H1 (cell line): ENCODE measurements at regions not wholly inside any gene's neighbourhood (a gene's known extent, or its start where the extent isn't known, plus 50 kb on each side); places are given as distances from the start of the nearest gene placed in this dataset.

Source experiments
- CTCF ChIA-PET: fragments of 300-600 bp; sonication (Branson Sonifier 250); formaldehyde crosslinking; loops from one replicate; lab custom pipeline; 2021; ENCODE audit not compliant: partially characterized antibody; lab: Charles Lee
- POLR2A ChIA-PET: fragments of 300-600 bp; sonication (Branson Sonifier 250); formaldehyde crosslinking; loops from one replicate; lab custom pipeline; 2021; ENCODE audit warnings: inconsistent platforms; ENCODE audit not compliant: partially characterized antibody; lab: Charles Lee
- DNase-seq, 2 experiments: peaks; one replicate each; pipeline versions ENCODE4 v3.0.0 to v3.0.0-alpha.2; 2010 to 2022; ENCODE audit warnings: low spot score in 2 of 2, low read depth in 1 of 2, mixed read lengths in 1 of 2
- FAIRE-seq: peaks from 2 replicates; lab custom pipeline; 2011; peaks lifted over from hg19 to GRCh38; lab: Jason Lieb, UNC
- H2AFZ ChIP-seq: 2 replicates; pipeline ENCODE4 v1.8.1; 2012; ENCODE audit warnings: low read length, inconsistent platforms
- H2AK5ac ChIP-seq: 2 replicates; pipeline ENCODE4 v1.6.1; 2013; ENCODE audit warnings: low read depth, low read length
- H2BK120ac ChIP-seq: replicated peaks from 2 replicates; pipeline ENCODE3; 2013; ENCODE audit warnings: low read depth, low read length, inconsistent platforms
- H2BK12ac ChIP-seq: 2 replicates; pipeline ENCODE4 v1.6.1; 2013; ENCODE audit warnings: low read depth, low read length
- H2BK15ac ChIP-seq: 2 replicates; pipeline ENCODE4 v1.6.1; 2013; ENCODE audit warnings: low read length
- H2BK20ac ChIP-seq: 2 replicates; pipeline ENCODE4 v1.6.1; 2013; ENCODE audit warnings: low read length
- H2BK5ac ChIP-seq: 2 replicates; pipeline ENCODE4 v1.6.1; 2013; ENCODE audit warnings: low read depth, low read length
- H3K14ac ChIP-seq: 2 replicates; pipeline ENCODE4 v1.6.1; 2013; ENCODE audit warnings: inconsistent platforms; ENCODE audit not compliant: insufficient read length
- H3K18ac ChIP-seq: 2 replicates; pipeline ENCODE4 v1.6.1; 2013; ENCODE audit warnings: low read length; ENCODE audit errors: extremely low read depth
- H3K23ac ChIP-seq: 2 replicates; pipeline ENCODE4 v1.6.1; 2013; ENCODE audit warnings: inconsistent platforms; ENCODE audit not compliant: insufficient read length
- H3K23me2 ChIP-seq: 2 replicates; pipeline ENCODE4 v1.6.1; 2013; ENCODE audit warnings: low read depth, low read length
- H3K27ac ChIP-seq: 2 replicates; pipeline ENCODE4 v1.6.1; 2011; ENCODE audit warnings: low read depth, low read length, inconsistent platforms
- H3K27me3 ChIP-seq, 4 experiments: replicated peaks in 1 of 4; 1 replicate in 1 of 4; 2 replicates in 3 of 4; pipeline versions ENCODE4 v1.6.1 to v1.8.1; 2011 to 2013; ENCODE audit warnings: low read length in 3 of 4, mild to moderate bottlenecking in 3 of 4, inconsistent platforms in 2 of 4, mixed read lengths in 2 of 4, moderate library complexity in 1 of 4; ENCODE audit not compliant: control insufficient read depth in 3 of 4, insufficient read depth in 3 of 4; ENCODE audit errors: extremely low read depth in 1 of 4
- H3K36me3 ChIP-seq, 4 experiments: 2 replicates each; pipeline versions ENCODE4 v1.6.1 to v1.8.1; 2011 to 2013; ENCODE audit warnings: mild to moderate bottlenecking in 4 of 4, low read length in 3 of 4, moderate library complexity in 2 of 4, control low read depth in 1 of 4, inconsistent platforms in 1 of 4; ENCODE audit not compliant: insufficient read depth in 4 of 4, control insufficient read depth in 2 of 4
- H3K4ac ChIP-seq: replicated peaks from 2 replicates; pipeline ENCODE3; 2013; ENCODE audit warnings: low read length, low read depth, mixed read lengths, inconsistent platforms; ENCODE audit not compliant: insufficient read length
- H3K4me1 ChIP-seq, 4 experiments: replicated peaks in 1 of 4; 1 replicate in 1 of 4; 2 replicates in 3 of 4; pipeline versions ENCODE4 v1.6.1 to v1.8.1; 2011 to 2013; ENCODE audit warnings: low read length in 3 of 4, inconsistent platforms in 2 of 4, mixed read lengths in 1 of 4; ENCODE audit not compliant: insufficient read depth in 4 of 4, control insufficient read depth in 3 of 4
- H3K4me2 ChIP-seq, 2 experiments: 2 replicates each; pipeline versions ENCODE4 v1.6.1 to v1.8.1; 2011 to 2013; ENCODE audit warnings: low read depth in 2 of 2, low read length in 2 of 2, control low read depth in 1 of 2, inconsistent platforms in 1 of 2, mild to moderate bottlenecking in 1 of 2; ENCODE audit not compliant: insufficient read depth in 1 of 2
- H3K4me3 ChIP-seq, 4 experiments: fragments of 200-600, 300-600 bp in 1 of 4; sonication (generic), shearing (Covaris generic), sonication (Bioruptor Twin) in 1 of 4; 2 replicates each; pipeline versions ENCODE4 v1.5.1 to v1.8.1; 2011 to 2016; ENCODE audit warnings: low read length in 4 of 4, low read depth in 3 of 4, control low read depth in 2 of 4, inconsistent platforms in 2 of 4, mild to moderate bottlenecking in 2 of 4, mixed read lengths in 1 of 4, moderate library complexity in 1 of 4; ENCODE audit not compliant: insufficient read depth in 2 of 4; ENCODE audit errors: extremely low read depth in 1 of 4
- H3K56ac ChIP-seq: replicated peaks from 2 replicates; pipeline ENCODE3; 2013; ENCODE audit warnings: low read depth, mild to moderate bottlenecking, mixed read lengths, low read length, inconsistent platforms; ENCODE audit not compliant: insufficient read length
- H3K79me1 ChIP-seq: 2 replicates; pipeline ENCODE4 v1.6.1; 2013; ENCODE audit warnings: low read depth, low read length, control low read depth
- H3K79me2 ChIP-seq, 2 experiments: 2 replicates each; pipeline versions ENCODE4 v1.6.1 to v1.8.1; 2012 to 2013; ENCODE audit warnings: low read length in 2 of 2, mild to moderate bottlenecking in 2 of 2, inconsistent platforms in 1 of 2; ENCODE audit not compliant: insufficient read depth in 2 of 2, control insufficient read depth in 1 of 2
- H3K9ac ChIP-seq, 4 experiments: replicated peaks in 1 of 4; 1 replicate in 1 of 4; 2 replicates in 3 of 4; pipeline versions ENCODE4 v1.6.1 to v1.8.1; 2011 to 2013; ENCODE audit warnings: low read depth in 3 of 4, low read length in 3 of 4, control low read depth in 2 of 4, mild to moderate bottlenecking in 2 of 4, moderate library complexity in 2 of 4, inconsistent platforms in 1 of 4; ENCODE audit errors: extremely low read depth in 1 of 4
- H3K9me3 ChIP-seq, 2 experiments: 2 replicates each; pipeline versions ENCODE4 v1.6.1 to v1.8.1; 2012 to 2013; ENCODE audit warnings: mild to moderate bottlenecking in 2 of 2, moderate library complexity in 2 of 2, control low read depth in 1 of 2, inconsistent platforms in 1 of 2, low read depth in 1 of 2, low read length in 1 of 2, mixed read lengths in 1 of 2; ENCODE audit not compliant: insufficient read depth in 2 of 2
- H4K20me1 ChIP-seq, 2 experiments: replicated peaks in 1 of 2; 2 replicates each; pipeline versions ENCODE3 to v1.8.1; 2011 to 2013; ENCODE audit warnings: inconsistent platforms in 2 of 2, low read length in 2 of 2, mild to moderate bottlenecking in 1 of 2; ENCODE audit not compliant: insufficient read depth in 2 of 2, control insufficient read depth in 1 of 2
- H4K5ac ChIP-seq: 2 replicates; pipeline ENCODE4 v1.6.1; 2013; ENCODE audit warnings: low read length, low read depth, mixed read lengths, inconsistent platforms; ENCODE audit not compliant: insufficient read length
- H4K8ac ChIP-seq: 2 replicates; pipeline ENCODE4 v1.8.0; 2013; ENCODE audit warnings: mild to moderate bottlenecking, moderate library complexity, low read length, inconsistent platforms; ENCODE audit not compliant: insufficient read depth; ENCODE audit errors: extremely low read depth
- H4K91ac ChIP-seq: replicated peaks from 2 replicates; pipeline ENCODE3; 2013; ENCODE audit warnings: low read length, mixed read lengths, inconsistent platforms; ENCODE audit not compliant: insufficient read length
- BACH1 ChIP-seq: IDR thresholded peaks from 2 replicates; pipeline ENCODE4 v1.6.1; 2012; ENCODE audit warnings: low read length, improper control_type of control experiment
- CHD2 ChIP-seq: IDR thresholded peaks from 2 replicates; pipeline ENCODE4 v1.6.1; 2012; ENCODE audit warnings: low read length, improper control_type of control experiment
- CREB1 ChIP-seq: IDR thresholded peaks from 2 replicates; pipeline ENCODE4 v1.6.1; 2012; ENCODE audit warnings: inconsistent platforms
- EGR1 ChIP-seq: IDR thresholded peaks from 2 replicates; pipeline ENCODE4 v1.6.1; 2011; ENCODE audit warnings: low read depth, low read length, borderline replicate concordance
- EZH2 ChIP-seq: fragments of 200-600 bp; sonication (generic); IDR thresholded peaks from 2 replicates; pipeline ENCODE4 v1.7.1; 2012; ENCODE audit warnings: low read depth, mild to moderate bottlenecking, moderate library complexity, low read length, inconsistent platforms; ENCODE audit not compliant: severe bottlenecking
- GABPA ChIP-seq: IDR thresholded peaks from 2 replicates; pipeline ENCODE4 v1.6.1; 2011; ENCODE audit warnings: mild to moderate bottlenecking, low read length, moderate library complexity, borderline replicate concordance; ENCODE audit not compliant: insufficient read depth
- KDM5A ChIP-seq: fragments of 200-600 bp; IDR thresholded peaks from 2 replicates; pipeline ENCODE4 v1.7.1; 2012; ENCODE audit warnings: mild to moderate bottlenecking, low read length, inconsistent platforms, mixed read lengths
- NRF1 ChIP-seq: IDR thresholded peaks from 2 replicates; pipeline ENCODE4 v1.6.1; 2011; ENCODE audit warnings: mild to moderate bottlenecking, low read depth, low read length, improper control_type of control experiment
- POU5F1 ChIP-seq: IDR thresholded peaks from 2 replicates; pipeline ENCODE4 v1.6.1; 2011; ENCODE audit warnings: low read depth, mild to moderate bottlenecking, low read length, moderate library complexity
- RXRA ChIP-seq: IDR thresholded peaks from 2 replicates; pipeline ENCODE4 v1.6.1; 2011; ENCODE audit warnings: low read depth, mild to moderate bottlenecking, low read length, moderate library complexity; ENCODE audit not compliant: insufficient read depth
- SIRT6 ChIP-seq: IDR thresholded peaks from one replicate; pipeline ENCODE4 v1.7.1; 2012; ENCODE audit warnings: low read length, inconsistent platforms
- SP4 ChIP-seq: IDR thresholded peaks from 2 replicates; pipeline ENCODE4 v1.6.1; 2012; ENCODE audit warnings: low read length, inconsistent platforms
- SUZ12 ChIP-seq: fragments of 200-600 bp; sonication (generic); IDR thresholded peaks from 2 replicates; pipeline ENCODE4 v1.6.1; 2012; ENCODE audit warnings: mild to moderate bottlenecking, inconsistent platforms, low read length, moderate library complexity, mixed read lengths
- USF2 ChIP-seq: IDR thresholded peaks from 2 replicates; pipeline ENCODE4 v1.6.1; 2011; ENCODE audit warnings: low read length, improper control_type of control experiment
- ZNF274 ChIP-seq: IDR thresholded peaks from 2 replicates; pipeline ENCODE4 v1.7.0; 2012; ENCODE audit warnings: low read length, borderline replicate concordance; ENCODE audit errors: extremely low read depth
- WGBS, 2 experiments: shearing (Covaris generic) in 1 of 2; methylation state at CpG; one replicate each; pipeline versions ENCODE4 v1.1.6 to v1.1.7; 2013 to 2015; ENCODE audit warnings: low lambda C conversion rate in 2 of 2, mixed read lengths in 2 of 2, inconsistent platforms in 1 of 2, low coverage in 1 of 2, missing lambda C conversion rate in 1 of 2; ENCODE audit not compliant: insufficient replicate concordance in 2 of 2, insufficient coverage in 1 of 2, insufficient read length in 1 of 2; ENCODE audit errors: extremely low coverage in 1 of 2, missing lambda C conversion rate in 1 of 2; 5-methylcytosine and 5-hydroxymethylcytosine counted together

- Histone ChIP-seq H3K27ac (no peak overlapping the region), H3K4me3 (no peak overlapping the region), H2AK5ac (no peak overlapping the region), H3K14ac (no peak overlapping the region), H2BK15ac (no peak overlapping the region), H3K36me3 (no peaks in the 10 kb centered on the region), H3K27me3 (no peaks in the 10 kb centered on the region), H3K4me1 (no peaks in the 10 kb centered on the region), H3K9me3 (no peaks in the 10 kb centered on the region), H3K18ac (no peak overlapping the region), H4K20me1 (no peaks in the 10 kb centered on the region), H3K79me1 (no peaks in the 10 kb centered on the region), H2AFZ (no peak overlapping the region), H2BK20ac (no peak overlapping the region), H3K23me2 (no peaks in the 10 kb centered on the region), H3K56ac (no peak overlapping the region), H4K8ac (no peak overlapping the region), H3K79me2 (no peaks in the 10 kb centered on the region), H3K23ac (no peak overlapping the region), H2BK5ac (no peak overlapping the region), H3K4me2 (no peak overlapping the region), H4K5ac (no peak overlapping the region), H2BK120ac (no peak overlapping the region), H3K9ac (no peak overlapping the region), H3K4ac (no peak overlapping the region), H4K91ac (no peak overlapping the region), H2BK12ac (no peak overlapping the region)
- ChIA-PET CTCF (interaction anchor here (1.1 to 1.2 kb wide), 2 partner anchors 14 to 258 kb away, joined by 3 to 4 read pairs; no protein-coding TSS in a partner anchor), POLR2A (no interaction called here)
- WGBS, 2 experiments, result 56% methylated on average over 1 of the region's 1 CpG; no CpG with 5 or more reads in 1 of the 2 experiments
- DNase-seq (no peak), FAIRE-seq (no peak)
- TF ChIP-seq CHD2, result no peak
- TF ChIP-seq ZNF274, result no peak
- TF ChIP-seq GABPA, result no peak
- no peak for TF ChIP-seq SUZ12
- no peak for TF ChIP-seq SP4
- TF ChIP-seq RXRA, result no peak
- TF ChIP-seq EZH2, result no peak
- no peak for TF ChIP-seq USF2
- no peak for TF ChIP-seq POU5F1
- no peak for TF ChIP-seq KDM5A
- TF ChIP-seq SIRT6, result no peak
- no peak for TF ChIP-seq BACH1
- no peak for TF ChIP-seq CREB1
- no peak for TF ChIP-seq EGR1
- no peak for TF ChIP-seq NRF1
These were observed 255.9 kb downstream of the LMO4 start for GRCh38 chr1:87584586-87584985.
